ENCODE measurements at regions not wholly inside any gene's neighbourhood (a gene's known extent, or its start where the extent isn't known, plus 50 kb on each side); places are given as distances from the start of the nearest gene placed in this dataset.

DNA sequence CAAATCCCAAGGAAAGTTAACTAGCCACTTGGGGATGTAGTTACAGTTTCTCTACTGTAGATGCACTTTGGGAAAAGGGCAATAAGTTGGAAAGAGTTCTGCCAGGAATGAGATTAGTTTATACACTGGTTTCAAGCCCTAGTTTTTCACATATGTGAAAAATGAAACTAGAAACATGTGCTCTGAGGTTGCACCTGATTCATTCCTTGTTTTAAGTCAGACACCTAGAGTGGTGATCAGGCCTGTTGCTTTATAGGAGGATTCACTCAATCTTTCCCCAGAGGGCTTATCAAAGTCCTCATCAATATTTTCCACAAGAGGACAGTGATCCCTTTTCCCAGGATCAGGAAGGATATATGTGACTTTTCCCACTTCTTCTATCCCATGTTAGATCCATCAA, 515.9 kb upstream of the PKN2 start:
- Mint-ChIP-seq H3K36me3 (ENCODE audit: insufficient read depth, unreplicated experiment) (no peaks in the 10 kb centered on the region), H3K27ac (ENCODE audit: low read depth, unreplicated experiment) (no peak overlapping the region), H3K9me3 (ENCODE audit: unreplicated experiment) (no peaks in the 10 kb centered on the region), H3K27me3 (ENCODE audit: insufficient read depth, unreplicated experiment) (peaks cover 44% of the 10 kb centered on the region), H3K4me1 (ENCODE audit: insufficient read depth, unreplicated experiment) (no peaks in the 10 kb centered on the region), H3K4me3 (ENCODE audit: unreplicated experiment) (no peak overlapping the region)
- no TSS peak for BruUV-seq (replicated peaks)
- intact Hi-C loops (cut with micrococcal nuclease) = no loop called here
- TF ChIP-seq, protein P1, sequence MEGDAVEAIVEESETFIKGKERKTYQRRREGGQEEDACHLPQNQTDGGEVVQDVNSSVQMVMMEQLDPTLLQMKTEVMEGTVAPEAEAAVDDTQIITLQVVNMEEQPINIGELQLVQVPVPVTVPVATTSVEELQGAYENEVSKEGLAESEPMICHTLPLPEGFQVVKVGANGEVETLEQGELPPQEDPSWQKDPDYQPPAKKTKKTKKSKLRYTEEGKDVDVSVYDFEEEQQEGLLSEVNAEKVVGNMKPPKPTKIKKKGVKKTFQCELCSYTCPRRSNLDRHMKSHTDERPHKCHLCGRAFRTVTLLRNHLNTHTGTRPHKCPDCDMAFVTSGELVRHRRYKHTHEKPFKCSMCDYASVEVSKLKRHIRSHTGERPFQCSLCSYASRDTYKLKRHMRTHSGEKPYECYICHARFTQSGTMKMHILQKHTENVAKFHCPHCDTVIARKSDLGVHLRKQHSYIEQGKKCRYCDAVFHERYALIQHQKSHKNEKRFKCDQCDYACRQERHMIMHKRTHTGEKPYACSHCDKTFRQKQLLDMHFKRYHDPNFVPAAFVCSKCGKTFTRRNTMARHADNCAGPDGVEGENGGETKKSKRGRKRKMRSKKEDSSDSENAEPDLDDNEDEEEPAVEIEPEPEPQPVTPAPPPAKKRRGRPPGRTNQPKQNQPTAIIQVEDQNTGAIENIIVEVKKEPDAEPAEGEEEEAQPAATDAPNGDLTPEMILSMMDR (IDR thresholded peaks at IDR 0.05; ENCODE audit: unreplicated experiment) = no peak
- no peak for DNase-seq (ENCODE audit: unreplicated experiment)
- ChIA-PET CTCF (no interaction called here), POLR2A (no interaction called here)

- CTCF ChIA-PET = interaction anchor here (0.7 to 1.7 kb wide), 2 partner anchors 12 to 1752 kb away, joined by 3 to 10 read pairs; no protein-coding TSS in a partner anchor
- no peak overlapping the region for H3K4me3 Mint-ChIP-seq (ENCODE audit: unreplicated experiment)
Measured at GRCh38 chr1:88169139-88169538, 514.9 kb upstream of the PKN2 start.

DNA sequence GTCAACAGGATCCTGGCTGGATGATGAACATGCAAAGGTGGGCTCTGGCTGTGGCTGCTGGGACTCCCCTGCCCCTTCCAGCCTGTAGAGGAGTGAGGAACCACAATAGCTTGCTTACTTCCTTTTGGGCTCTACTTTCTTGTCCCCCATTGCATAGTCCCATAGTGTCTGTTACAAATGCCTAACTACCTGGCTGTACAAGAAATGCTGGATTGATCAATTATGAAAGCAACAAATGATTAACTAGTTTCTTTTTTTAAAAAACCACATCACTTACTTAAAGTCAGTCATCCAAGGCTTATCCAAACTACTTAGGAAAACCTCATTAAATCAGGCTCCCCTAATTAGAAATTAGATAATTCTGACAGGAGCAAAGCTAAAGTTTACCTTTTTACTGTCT, 514.1 kb upstream of the PKN2 start:
- Mint-ChIP-seq H3K4me1 (ENCODE audit: insufficient read depth, unreplicated experiment) (no peaks in the 10 kb centered on the region), H3K36me3 (ENCODE audit: insufficient read depth, unreplicated experiment) (no peaks in the 10 kb centered on the region), H3K9me3 (ENCODE audit: unreplicated experiment) (no peaks in the 10 kb centered on the region), H3K27ac (ENCODE audit: low read depth, unreplicated experiment) (no peak overlapping the region), H3K27me3 (ENCODE audit: insufficient read depth, unreplicated experiment) (peaks cover 44% of the 10 kb centered on the region), H3K4me3 (ENCODE audit: unreplicated experiment) (no peak overlapping the region)
- BruUV-seq (replicated peaks) = no TSS peak
- intact Hi-C loops (cut with micrococcal nuclease) = no loop called here
- ChIA-PET POLR2A (no interaction called here), CTCF (interaction anchor here (0.5 to 1.7 kb wide), 2 partner anchors 11 to 108 kb away, joined by 4 to 10 read pairs; no protein-coding TSS in a partner anchor)
- TF ChIP-seq, protein P1 (IDR thresholded peaks at IDR 0.05; ENCODE audit: unreplicated experiment) = no peak
- DNase-seq (ENCODE audit: unreplicated experiment) = no peak

More at GRCh38 chr1:88169139-88169538, 514.9 kb upstream of the PKN2 start:
- Mint-ChIP-seq H3K36me3 (ENCODE audit: insufficient read depth, unreplicated experiment) (no peaks in the 10 kb centered on the region), H3K9me3 (ENCODE audit: unreplicated experiment) (no peaks in the 10 kb centered on the region), H3K27me3 (ENCODE audit: insufficient read depth, unreplicated experiment) (peaks cover 44% of the 10 kb centered on the region), H3K4me1 (ENCODE audit: insufficient read depth, unreplicated experiment) (no peaks in the 10 kb centered on the region), H3K27ac (ENCODE audit: low read depth, unreplicated experiment) (no peak overlapping the region)
- intact Hi-C loops (cut with micrococcal nuclease) = no loop called here
- BruUV-seq (replicated peaks) = no TSS peak
- no peak for DNase-seq (ENCODE audit: unreplicated experiment)
- TF ChIP-seq, protein P1 (IDR thresholded peaks at IDR 0.05; ENCODE audit: unreplicated experiment) = no peak
- POLR2A ChIA-PET = no interaction called here

- H3K9me3 Mint-ChIP-seq (ENCODE audit: unreplicated experiment) = no peaks in the 10 kb centered on the region
- no peaks in the 10 kb centered on the region for H3K36me3 Mint-ChIP-seq (ENCODE audit: insufficient read depth, unreplicated experiment)
- peaks cover 9% of the 10 kb centered on the region for H3K4me1 Mint-ChIP-seq (ENCODE audit: insufficient read depth, unreplicated experiment)
- no peak overlapping the region for H3K27ac Mint-ChIP-seq (ENCODE audit: low read depth, unreplicated experiment)
- TF ChIP-seq, protein P1 (IDR thresholded peaks at IDR 0.05; ENCODE audit: unreplicated experiment) = no peak
- ChIA-PET CTCF (interaction anchor here (0.9 to 1.6 kb wide), 2 partner anchors 121 to 128 kb away, joined by 4 to 5 read pairs; no protein-coding TSS in a partner anchor), POLR2A (interaction anchor here (0.7 kb wide), 1 partner anchor 847 kb away, joined by 3 read pairs; no protein-coding TSS in a partner anchor)
- H3K27me3 Mint-ChIP-seq (ENCODE audit: insufficient read depth, unreplicated experiment) = peaks cover 39% of the 10 kb centered on the region
- no TSS peak for BruUV-seq (replicated peaks)
- intact Hi-C loops (cut with micrococcal nuclease) = loop anchor here (5.0 kb wide), 1 partner anchor 702 kb away; no protein-coding TSS in a partner anchor
- no peak overlapping the region for H3K4me3 Mint-ChIP-seq (ENCODE audit: unreplicated experiment)
- no peak for DNase-seq (ENCODE audit: unreplicated experiment)
Measured at GRCh38 chr1:88175120-88175630, 508.9 kb upstream of the PKN2 start.

Measured in MCF 10A (cell line).